Islet of Langerhans (tissue), 1 donor: ENCODE measurements at regions not wholly inside any gene's neighbourhood (a gene's known extent, or its start where the extent isn't known, plus 50 kb on each side); places are given as distances from the start of the nearest gene placed in this dataset.

Experiments used
- FAIRE-seq: peaks from one replicate; lab custom pipeline; 2011; peaks lifted over from hg19 to GRCh38; lab: Jason Lieb, UNC

DNA sequence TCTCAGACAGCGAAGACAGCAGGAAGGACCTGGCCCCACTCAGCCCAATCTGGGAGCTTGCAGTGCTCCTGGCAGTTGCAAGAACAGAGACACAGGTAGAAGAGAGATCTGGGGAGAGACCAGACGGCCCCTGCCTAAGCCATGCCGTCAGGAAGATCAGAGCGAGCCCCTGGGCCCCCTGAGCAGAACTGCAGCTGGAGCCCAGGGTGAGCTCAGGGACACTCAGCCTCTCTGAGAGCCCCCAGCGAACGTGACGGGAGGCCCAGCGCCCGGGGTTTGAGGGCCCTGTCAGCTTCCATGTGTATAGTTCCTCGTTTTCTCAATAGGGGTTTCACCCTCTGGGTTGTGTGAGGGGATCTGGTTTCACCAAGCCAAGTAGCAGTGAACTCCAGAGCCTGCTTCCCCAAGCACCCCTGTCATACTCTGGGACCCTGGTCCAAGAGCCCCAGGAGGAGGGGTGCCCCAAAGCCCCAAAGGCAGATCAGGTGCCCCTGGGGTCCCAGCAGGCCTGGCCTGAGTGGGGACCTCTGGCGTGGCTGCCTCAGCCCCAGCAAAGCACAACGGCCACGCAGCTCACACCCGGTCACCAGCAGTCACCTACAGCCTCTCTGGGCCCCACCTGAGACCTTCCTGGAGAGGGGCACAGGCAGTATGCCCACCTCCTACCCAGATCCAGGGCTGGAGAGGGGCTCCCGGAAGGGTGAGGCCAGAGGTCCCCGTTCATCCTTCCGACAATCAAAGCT lies 431.3 kb upstream of the MYT1L start:
- FAIRE-seq: no peak

DNA sequence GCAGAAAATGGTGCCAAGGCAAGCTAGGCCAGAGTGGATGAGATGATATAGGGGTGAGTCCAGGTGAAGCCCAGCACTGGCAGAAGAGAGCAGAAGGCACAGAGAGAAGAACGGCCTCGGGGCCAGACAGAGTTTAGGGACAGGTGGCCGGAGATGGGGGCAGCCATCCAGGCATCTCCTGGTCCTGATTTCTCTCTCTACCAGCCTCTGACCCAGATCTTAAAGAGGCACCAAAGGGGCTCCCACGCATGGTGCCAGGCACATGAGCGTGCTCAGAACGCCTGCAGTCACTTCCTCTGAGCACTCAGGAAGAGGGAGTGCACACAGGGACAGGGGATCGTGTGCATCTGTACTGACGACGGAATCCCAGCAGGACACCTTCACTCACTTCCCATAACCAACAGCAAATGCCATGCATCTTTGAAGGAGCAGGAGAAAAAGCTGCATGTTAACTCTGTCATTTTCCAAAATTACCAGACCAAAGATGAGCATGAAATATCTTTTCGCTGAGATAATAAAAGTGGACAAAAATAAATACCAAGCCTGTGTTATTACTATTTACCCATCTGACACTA lies 427.8 kb upstream of the MYT1L start:
- no peak for FAIRE-seq

DNA sequence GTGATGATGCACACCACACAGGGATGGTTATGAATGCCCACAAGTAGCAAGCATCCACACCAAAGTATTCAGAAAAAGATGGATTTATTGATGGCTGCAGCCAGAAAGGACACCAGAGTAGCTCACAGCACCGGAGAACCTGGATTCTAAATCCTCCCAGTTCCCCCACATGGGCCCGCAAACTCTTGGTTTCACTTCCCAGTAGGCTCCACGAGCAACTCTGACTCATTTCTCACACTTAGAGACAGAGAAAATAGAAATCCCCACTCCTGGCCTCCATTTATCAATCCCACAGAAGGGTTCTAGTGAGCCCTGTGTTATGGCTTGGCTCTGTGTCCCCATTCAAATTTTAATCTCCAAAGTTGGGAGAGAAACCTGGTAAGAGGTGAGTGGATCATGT lies 426.7 kb upstream of the MYT1L start:
- no peak for FAIRE-seq

DNA sequence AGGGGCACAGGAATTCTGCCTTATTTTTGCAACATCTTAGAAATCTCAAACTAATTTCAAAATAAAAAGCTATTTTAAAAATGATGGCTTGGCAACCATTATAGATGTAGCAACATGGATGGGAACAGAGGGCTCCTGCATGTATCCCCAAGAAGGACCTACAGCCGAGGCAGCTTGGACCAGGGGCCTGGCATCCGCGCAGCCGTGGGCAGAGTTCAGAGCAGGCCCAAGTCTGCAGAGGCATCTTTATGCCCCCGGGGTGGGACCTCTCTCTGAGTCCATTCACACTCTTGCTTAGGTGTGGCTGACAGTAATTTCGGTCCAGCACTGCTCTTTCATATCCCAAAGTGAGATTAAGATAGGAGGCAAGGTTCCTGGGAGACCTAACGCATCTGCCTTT lies 425.8 kb upstream of the MYT1L start:
- FAIRE-seq: no peak

DNA sequence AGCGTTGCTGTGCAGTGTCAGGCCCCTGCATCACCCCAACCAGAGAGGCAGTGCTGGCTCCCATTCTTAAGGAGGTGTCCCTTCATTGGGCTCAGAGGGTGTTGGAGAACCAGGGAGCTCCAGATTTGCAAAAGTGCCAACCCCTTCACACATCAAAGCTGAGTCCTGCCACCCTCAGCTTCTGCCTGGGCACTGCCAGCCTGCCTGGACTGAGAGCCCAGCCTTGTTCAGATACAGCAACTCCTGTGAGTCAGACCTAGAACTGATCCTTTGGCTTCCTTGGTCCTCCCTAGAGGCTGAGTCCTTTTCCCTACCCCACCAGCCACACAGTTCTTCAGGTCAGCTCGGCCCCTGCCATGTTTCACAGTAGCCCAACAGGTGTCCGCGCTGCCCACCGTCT lies 424.9 kb upstream of the MYT1L start:
- no peak for FAIRE-seq

DNA sequence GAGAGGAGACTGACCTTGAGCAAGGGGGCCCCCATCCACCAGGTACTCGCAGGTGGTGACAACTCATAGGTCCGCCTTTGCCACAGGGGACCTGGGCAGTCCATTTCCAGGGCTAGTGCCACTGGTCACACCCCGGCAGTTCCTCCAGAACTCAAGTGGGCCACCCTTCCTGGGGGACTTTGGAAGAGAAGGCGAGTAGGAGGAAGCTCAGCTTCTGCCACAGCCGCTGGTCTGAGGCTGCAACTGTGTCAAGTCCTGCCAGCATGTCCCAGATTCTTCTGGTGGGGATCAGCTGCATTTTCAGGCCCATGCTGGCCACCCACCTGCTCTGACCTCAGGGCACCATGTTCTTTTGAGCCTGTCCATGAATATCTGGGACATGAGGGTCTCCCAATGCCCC lies 423.9 kb upstream of the MYT1L start:
- no peak for FAIRE-seq

DNA sequence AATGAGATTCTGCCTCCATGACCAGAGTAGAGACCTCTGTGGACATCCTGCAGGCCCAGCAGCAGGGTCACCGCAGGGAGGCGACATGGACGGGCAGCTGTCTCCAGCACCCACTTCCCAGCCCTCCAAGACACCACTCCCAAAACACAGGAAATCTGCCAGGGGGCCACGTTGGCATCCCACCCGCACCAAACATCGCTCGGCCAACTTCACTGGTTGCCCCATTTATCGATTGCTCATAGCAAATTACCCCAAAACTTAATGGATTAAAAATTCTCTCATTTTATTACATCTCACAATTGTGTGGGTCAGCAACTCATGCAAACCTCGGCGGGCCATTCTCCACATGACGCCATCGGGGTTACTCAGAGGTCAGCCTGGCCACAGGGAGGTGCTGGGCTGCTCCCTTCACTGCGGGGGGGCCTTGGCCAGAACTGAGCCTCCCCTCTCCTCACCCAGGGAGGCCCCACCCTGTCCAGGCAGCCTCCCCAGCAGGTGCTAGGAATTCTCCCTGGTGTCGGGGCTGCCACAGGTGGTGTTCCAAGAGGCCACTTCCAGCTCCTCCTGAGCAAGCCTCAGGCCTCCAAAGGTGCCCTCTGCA lies 420.7 kb upstream of the MYT1L start:
- FAIRE-seq: no peak

DNA sequence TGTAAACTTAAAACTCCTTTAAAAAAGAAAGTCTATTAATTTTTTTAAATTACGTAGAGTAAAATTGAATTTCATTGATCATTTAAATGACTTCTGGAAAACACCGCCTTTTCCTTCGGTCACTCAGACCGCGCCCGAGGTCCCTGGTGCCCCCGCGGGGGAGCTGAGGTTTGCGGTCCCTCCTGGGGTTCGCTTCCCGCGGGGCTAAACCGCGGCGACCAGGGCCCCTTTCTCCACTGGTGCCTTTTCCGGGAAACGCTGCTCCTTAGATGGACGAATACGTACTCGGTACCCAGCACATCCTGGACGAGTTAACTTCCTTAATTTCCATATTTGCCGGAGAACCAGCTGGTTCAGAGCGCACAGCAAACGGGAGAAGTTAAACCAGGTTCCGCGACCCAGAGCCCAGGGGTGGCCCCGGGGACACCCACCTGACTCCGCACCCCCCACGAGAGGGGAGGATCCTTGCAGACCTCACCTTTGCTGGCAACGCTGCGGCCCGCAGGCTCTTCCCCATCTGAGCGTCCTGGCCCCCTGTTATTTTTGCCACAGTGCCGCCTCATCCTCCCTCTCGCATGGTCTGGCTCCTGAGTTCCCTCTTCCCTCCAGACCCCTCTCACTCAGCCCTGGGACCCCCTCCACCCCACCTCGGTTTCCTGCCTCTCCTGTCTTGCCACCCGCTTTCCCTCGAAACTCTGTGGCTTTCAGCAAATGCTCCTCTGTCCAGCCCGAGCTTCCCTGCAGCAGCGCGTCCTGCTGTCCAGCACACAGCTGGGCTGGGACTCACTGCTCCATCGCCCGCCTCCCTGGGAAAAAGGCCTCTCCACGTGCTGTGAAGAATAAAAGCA lies 420.0 kb upstream of the MYT1L start:
- FAIRE-seq: no peak

DNA sequence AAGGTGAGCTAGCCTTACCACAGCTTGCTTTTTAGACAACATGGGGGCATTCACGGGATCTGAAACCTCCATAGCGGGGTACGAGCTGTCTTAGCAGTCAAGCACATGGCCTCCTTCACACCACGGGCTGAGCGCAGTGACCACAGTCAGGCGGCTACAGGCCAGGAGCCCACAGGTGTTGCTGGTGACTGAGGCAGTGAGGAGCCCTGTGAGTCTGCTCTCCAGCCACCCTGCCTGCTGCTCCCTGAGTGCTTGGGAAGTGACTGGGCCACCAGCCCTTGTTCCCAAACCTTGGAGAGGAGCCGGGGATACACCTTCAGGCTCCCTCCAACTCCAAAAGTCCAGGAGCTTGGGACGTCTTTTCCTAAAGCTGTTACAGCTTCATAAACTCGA lies 418.1 kb upstream of the MYT1L start:
- FAIRE-seq: no peak

DNA sequence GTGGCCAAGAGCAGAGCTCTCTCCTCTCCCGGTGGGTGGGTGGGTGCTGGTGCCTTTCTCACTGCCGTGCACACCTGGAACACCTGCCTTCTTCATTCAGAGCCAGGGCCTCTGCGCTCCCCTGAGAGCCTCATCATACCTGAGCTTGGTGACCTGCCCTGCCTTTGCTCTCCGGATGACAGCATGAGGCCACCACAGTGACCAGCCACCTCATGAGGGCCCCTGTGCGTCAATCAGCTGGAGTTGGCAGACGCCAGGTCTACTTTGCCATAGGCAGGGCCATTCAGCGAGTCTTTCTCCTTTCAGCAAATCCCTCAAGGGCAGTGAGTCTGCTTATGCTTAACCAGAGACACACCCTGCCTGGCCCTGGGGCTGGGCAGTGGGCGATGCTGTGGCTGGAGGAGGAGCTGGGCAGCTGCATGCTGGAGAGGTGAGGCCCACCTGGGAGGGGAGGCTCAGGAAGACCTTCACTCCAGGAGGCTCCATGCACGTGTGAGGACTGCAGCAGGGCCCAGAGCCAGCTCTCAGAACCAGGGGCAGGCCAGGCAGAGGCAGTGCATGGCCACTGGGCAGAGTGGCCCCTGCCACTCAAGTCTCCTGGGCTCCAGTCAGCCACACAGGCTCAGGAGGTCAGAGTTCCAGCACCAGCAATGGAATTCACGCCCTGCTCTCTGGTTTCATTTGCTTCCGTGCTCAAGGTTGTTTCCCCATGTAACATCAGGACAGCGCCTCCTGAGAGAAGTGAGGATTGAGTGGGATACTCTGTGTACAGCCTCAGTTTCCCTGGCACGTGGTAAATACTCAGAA lies 417.5 kb upstream of the MYT1L start:
- FAIRE-seq: no peak

DNA sequence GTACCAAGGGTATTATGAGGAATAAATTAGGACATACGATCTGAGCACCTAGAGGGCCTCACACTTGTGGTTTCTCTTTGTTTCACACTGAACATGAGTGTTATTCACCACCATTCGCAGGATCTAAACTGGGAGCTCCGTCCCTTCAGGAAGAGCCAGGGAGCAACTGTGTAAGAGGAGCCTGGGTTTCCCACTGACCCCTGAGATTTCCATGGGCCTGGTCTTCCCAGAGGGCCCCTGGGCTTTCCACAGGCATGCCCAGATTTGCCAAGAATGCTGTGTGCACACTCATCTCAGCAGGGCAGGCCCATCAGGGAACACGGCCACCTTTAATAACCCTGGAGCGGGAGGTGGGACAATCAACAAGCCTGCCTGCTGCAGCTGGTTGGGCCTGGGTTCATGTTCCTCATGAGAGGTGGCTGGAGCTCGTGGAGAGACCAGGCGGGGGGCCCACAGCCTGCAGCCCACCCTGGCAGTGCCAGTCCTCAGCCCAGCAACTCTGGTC lies 416.8 kb upstream of the MYT1L start:
- no peak for FAIRE-seq

DNA sequence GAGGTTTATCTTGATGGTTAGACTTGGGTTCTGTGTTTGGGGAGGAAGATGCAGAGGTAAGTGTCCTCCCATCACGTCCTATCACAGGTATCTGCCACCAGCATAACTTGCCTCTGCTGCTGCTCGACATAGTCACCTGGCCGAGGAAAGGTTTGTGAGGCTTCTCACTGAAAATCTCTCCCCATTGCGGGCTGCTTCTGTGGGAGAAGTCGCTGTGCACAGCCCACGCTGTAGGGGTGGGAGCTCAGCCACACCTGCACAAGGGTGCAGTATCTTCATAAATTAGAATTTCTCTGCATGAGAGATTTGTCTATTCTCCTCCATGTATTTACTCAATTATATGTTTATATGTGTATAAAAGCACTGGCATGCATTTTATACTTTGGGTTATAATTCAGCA lies 415.7 kb upstream of the MYT1L start:
- FAIRE-seq: no peak

DNA sequence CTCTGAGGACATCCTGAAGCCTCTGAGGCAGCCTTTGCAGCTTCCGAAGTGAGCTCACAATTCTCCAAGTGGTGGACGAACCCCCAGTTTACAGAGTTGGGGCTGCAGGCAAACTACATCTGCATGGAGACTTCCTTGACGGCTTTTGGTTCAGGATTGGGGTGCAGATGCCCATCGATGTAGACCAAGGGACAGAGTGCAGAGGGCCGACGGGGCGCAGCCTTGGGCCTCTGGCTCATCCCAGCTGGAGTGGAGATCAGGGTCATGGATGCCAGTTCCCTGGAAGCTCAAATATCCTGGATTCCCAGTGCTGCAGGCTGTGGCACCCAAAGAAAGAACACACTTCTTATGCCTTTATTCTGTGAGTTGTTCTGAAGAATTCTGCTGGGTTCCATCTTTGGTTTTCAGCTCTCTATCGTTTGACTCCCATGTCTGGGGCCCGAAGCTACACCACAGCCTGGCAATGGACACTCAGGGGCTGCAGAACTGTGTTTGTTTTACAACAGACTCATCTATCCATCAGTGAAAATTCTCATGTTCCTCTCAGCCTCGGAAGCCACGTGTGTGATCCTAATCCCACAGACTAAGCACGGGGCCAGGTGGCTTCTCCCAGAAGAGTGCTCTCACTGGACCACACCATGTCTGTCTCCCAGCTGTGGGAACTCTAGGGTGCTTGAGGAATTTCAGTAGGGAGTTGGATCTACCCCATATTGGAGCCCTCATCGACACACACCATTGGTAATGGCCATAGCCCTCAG lies 414.1 kb upstream of the MYT1L start:
- no peak for FAIRE-seq

DNA sequence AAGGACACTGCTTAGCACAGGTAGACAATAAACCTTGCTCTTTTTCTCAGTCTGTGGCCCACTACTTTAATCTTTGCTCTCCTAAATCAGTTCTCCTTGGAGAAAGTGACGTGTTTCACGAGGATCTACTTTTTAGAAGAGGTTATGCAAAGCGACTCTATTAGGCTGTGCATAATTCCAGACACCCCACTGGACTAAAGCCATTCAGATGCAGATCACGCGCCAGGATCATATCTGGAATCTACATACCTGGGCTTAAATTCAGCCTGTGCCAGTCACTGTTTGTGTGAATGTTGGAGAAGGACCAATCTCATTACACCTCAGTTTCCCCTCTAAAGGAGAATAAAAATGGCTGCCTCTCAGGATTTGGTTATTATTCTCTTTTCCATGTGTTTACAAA lies 413.0 kb upstream of the MYT1L start:
- no peak for FAIRE-seq

DNA sequence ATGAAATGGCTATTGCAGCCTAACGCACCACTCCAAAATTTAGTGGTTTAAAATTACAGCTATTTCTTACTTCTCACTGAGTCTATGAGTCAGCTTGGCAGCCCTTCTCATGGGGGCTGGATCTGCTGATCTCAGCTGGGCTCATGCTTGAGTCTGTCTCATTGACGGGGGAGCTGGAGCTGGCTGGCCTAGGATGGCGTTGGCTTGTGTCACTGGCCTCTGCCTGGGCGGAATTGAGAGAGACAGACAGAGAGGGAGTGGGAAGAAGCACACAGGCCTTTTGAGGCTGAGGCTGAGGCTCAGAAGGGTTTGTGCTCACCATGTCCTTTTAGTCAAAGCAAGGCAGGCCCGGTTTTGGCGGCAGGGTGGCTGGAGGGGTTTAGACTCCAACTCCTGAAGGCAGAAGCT lies 412.1 kb upstream of the MYT1L start:
- no peak for FAIRE-seq

DNA sequence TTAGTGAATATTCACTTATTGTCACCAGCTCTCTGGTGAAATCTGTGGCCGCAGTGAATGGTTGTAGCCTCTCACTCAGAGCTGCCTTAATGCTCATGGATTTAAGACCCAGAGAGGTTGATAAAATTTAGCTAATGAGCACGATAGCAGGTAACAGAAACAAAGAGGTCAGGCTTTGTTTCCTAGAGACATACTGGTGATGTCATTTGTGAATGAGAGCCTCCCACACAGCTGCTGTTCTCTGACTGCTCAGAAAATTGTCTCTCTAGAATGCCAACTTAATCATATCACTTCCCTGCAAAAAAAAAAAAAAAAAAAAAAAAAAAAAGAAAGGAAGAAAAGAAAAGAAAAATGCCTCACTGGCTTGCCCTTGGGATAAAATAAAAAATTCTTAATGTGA lies 411.7 kb upstream of the MYT1L start:
- peak; percentile 56 for FAIRE-seq

DNA sequence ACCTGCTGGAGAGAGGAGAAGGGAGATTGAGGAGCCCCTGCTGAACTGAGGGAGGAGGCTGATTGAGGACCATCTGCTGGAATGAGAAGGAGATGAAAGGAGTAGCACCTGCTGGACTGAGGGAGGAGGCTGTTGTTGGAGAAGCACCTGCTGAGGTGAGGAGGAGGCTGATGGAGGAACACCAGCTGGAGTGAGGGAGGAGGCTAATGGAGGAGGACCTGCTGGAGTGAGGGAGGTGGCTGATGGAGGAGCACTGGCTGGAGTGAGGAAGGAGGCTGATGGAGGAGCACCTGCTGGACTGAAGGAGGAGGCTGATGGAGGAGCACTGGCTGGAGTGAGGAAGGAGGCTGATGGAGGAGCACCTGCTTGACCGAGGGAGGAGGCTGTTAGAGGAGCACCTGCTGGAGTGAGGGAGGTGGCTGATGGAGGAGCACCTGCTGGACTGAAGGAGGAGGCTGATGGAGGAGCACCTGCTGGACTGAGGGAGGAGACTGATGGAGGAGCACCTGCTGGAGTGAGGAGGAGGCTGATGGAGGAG lies 409.2 kb upstream of the MYT1L start:
- FAIRE-seq: no peak

DNA sequence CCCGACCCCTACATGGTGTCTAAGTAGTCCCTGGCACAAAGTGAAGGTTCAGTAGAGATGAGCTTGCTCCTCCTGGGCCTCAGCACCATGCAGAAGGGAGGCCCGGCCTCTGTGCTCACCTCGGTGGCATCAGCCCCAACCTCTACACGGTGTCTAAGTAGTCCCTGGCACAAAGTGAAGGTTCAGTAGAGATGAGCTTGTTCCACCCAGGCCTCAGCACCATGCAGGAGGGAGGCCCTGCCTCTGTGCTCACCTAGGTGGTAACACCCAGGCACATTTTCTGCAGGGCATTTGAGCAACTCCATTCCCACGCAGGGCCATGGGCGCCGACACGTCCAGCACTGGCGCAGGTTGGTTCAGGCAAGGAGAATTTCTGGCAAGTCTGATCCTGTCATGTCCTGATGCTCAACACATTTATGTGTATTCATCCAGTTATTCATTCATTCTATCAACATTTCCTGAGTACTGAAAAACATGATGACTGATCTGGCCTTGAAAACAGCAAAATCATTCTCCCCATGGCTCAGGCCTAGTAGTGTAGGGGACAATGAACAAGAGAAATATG lies 408.2 kb upstream of the MYT1L start:
- FAIRE-seq: no peak

DNA sequence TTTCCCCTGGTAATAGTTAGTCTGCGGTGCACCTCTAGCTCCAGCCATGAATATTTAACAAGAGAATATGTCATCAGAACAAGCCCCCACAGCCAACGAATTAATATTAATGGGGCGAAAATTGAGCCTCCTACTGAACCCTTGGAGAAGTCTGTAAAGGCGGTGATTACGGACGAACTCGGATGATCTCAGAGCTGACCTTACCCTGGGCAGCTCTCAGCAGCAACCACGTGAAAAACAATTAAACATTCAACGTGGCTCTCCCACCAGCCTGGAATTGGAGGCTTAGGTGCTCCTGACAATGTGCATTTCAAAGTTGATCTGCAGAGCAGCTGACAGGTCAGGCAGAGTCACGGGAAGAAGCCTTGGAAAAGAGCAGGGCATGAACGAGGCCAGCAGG lies 407.6 kb upstream of the MYT1L start:
- no peak for FAIRE-seq

DNA sequence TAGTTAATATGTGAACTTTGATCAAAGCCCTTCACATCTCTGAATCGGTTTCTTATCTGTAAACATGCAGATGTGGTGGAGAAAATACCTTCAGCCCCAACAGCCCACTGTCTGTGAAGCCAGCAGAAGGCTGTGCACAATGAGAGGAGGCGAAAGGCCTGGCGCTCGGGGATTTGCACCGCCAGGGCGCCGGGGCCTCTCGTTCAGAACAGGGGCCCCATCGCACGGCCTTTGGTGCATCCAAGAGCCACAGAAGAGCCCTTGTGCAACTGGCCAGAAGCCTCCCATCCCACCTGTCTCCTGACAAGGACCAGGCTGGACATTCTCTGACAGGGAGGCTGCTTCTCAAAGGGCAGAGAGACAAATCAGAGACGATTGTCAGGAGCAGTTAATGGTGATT lies 407.2 kb upstream of the MYT1L start:
- FAIRE-seq: no peak

DNA sequence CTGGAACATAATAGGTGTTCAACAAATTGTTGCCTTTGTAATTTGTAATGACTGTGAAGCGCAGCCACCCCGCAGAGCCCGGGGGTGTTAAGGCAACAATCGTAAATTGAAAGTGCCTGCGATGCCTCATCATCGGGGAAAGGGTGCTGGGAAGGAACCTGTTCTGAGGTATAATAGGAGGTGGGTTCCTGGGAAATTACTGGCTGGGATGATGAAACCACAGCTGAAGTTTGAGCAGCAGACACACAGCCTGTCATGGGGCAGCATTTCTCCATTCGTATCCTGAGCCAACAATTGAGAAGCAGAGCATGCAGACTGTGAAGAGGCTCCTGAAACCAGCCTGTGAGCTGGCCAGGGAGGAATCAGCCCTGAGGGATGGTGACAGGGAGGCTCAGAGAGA lies 404.0 kb upstream of the MYT1L start:
- FAIRE-seq: no peak
